ENCODE measurements at regions not wholly inside any gene's neighbourhood (a gene's known extent, or its start where the extent isn't known, plus 50 kb on each side); places are given as distances from the start of the nearest gene placed in this dataset.
"Not testable (repeated sequence)": the region's sequence is repeated elsewhere in the genome, so short reads cannot be mapped to it uniquely, and the experiment has no call there.

DNA sequence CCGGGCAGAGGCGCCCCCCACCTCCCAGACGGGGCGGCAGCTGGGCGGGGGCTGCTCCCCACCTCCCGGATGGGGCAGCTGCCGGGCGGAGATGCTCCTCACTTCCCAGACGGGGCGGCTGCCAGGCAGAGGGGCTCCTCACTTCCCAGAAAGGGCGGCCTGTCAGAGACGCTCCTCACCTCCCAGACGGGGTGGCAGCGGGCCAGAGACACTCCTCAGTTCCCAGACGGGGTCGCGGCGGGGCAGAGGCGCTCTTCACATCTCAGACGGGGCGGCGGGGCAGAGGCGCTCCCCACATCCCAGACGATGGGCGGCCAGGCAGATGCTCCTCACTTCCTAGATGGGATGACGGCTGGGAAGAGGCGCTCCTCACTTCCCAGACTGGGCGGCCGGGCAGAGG is 1337.9 kb downstream of the BRINP3 start:
- TF ChIP-seq, protein P1, sequence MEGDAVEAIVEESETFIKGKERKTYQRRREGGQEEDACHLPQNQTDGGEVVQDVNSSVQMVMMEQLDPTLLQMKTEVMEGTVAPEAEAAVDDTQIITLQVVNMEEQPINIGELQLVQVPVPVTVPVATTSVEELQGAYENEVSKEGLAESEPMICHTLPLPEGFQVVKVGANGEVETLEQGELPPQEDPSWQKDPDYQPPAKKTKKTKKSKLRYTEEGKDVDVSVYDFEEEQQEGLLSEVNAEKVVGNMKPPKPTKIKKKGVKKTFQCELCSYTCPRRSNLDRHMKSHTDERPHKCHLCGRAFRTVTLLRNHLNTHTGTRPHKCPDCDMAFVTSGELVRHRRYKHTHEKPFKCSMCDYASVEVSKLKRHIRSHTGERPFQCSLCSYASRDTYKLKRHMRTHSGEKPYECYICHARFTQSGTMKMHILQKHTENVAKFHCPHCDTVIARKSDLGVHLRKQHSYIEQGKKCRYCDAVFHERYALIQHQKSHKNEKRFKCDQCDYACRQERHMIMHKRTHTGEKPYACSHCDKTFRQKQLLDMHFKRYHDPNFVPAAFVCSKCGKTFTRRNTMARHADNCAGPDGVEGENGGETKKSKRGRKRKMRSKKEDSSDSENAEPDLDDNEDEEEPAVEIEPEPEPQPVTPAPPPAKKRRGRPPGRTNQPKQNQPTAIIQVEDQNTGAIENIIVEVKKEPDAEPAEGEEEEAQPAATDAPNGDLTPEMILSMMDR (IDR thresholded peaks at IDR 0.05), result not testable (repeated sequence)
- TF ChIP-seq POLR2A (IDR thresholded peaks at IDR 0.05), result not testable (repeated sequence)
